HG03280 (cell line): ENCODE measurements at regions not wholly inside any gene's neighbourhood (a gene's known extent, or its start where the extent isn't known, plus 50 kb on each side); places are given as distances from the start of the nearest gene placed in this dataset.

Experiments used
- ATAC-seq: cut with Tn5 transposase; IDR thresholded peaks from one replicate; pipeline ENCODE4 v1.9.1; 2021; ENCODE audit warnings: mild to moderate bottlenecking, moderate library complexity; ENCODE audit not compliant: unreplicated experiment

DNA sequence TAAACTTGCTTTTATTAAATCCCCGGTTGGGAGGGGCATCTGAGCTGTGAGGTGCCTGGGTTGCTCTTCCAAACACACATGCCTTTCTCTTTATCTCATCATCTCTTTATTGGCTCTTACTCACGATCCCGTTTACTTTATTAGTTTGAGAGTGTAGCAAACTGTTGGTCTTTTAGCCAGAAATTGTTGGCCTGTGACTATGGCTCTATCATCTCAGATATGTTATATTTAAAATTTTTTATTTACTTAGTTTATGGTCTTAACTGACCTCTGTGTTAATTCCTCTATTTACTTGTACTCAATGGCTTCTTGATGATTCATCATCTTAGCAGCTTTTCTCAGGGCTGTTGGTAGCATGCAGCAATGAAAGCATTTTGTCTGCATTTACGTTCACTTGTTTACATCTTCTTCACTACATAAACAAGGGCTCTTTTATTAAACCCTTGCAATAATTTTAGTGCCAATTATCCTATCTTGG, 408.4 kb downstream of the HRH4 start:
- no peak for ATAC-seq

- ATAC-seq, result no peak
Observed at GRCh38 chr18:24869285-24869684, 408.8 kb downstream of the HRH4 start.

- no peak for ATAC-seq
Observed at GRCh38 chr18:24875286-24875685, 414.8 kb downstream of the HRH4 start.

GRCh38 chr18:24875777-24876176, 415.3 kb downstream of the HRH4 start:
- no peak for ATAC-seq

DNA sequence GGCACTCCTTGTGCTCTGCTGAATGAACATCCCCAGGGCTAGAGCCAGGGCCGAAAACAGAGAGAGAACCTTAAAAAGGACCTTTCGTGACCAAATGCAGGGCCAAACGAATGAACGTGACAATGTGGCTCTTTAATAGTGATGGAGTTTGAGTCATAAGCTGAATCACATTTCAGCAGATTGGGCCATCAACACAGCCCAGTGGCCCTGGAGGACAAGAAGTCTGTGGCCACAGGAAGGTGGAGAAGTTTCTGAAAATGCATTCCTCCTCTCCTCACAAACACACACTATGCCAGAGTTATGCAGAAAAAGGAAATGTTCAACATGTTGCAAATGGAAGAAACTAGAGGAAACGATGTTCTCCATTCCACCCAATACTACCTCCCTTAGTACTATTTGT, 415.8 kb downstream of the HRH4 start:
- no peak for ATAC-seq

DNA sequence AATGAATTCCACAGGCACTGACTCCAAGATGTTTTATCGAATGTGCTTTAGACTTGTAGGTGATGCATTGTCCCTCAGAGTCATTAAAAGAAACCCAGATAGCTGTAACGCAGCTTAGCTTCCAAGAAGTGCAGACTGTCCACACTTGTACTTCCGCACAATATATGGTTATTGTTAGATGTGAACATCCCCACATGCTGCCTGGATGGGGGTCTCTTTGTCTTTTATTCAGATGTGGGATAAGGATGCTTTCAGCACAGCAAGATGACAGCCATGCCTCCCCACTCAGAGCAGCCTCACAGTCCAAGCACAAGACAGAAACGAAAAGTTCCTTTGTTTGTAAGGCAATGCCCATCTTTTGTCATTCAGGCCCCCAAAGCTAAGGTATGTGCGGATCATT, 416.6 kb downstream of the HRH4 start:
- no peak for ATAC-seq

GRCh38 chr18:24877546-24877945, 417.1 kb downstream of the HRH4 start:
- ATAC-seq, result no peak

DNA sequence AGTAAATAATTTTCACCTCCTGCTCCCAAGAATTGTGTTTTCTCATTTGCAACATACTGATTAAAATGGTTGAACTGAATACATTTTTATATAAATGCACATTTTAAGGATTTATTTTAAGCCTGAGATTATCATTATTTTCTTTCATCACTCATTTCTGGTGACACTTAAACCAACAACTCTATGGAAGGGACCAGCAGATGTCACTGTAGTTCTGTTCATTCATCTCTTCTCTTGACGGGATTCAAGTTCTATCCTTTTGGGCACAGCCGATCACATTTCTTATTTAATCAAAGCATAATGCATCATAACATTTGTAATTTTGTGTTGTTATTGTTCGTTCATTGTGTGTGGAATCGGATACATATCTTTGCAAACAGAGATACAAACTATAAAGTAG, 417.9 kb downstream of the HRH4 start:
- no peak for ATAC-seq

DNA sequence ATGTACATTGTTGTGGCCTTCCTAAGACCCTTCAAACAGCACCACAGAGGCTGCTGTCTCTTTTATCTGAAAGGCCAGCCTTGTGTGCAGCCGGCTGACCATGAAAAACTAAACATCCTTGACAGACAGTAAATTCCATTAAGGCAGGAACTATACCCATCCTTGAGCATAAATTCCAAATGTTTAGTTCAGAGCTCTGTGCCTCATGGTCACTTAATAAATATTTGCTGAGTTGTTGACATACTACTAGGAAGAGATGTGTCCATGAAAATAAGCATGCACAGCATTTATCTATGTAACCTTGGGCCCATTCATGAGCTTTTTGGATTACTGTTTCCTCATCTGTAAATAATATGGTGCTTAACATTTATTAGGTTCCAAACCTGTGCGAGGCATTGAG, 424.8 kb downstream of the HRH4 start:
- ATAC-seq, result no peak

DNA sequence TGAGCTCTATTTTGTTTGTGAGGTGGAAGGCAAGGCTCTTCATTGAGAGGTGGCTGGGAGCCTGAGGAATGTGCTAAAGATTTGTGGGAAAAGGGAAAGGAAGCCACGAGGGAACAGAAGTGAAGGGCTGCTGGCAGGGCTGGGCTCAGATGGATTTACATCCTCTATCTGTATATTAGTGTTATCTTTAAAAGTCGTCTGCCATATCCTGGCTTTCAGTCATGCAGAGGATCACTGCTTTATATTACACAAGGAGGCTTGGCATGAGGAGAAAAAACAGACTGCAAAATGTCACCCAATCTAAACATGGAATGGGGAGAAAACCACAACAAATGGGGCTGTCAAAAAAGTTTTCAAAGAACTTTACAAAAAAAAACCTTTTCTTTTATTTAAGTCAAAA, 434.4 kb downstream of the HRH4 start:
- no peak for ATAC-seq

GRCh38 chr18:24897461-24897860, 437.0 kb downstream of the HRH4 start:
- no peak for ATAC-seq

- ATAC-seq, result no peak
Observed at GRCh38 chr18:24910221-24910620, 441.7 kb downstream of the ZNF521 start.

- no peak for ATAC-seq
Observed at GRCh38 chr18:24913507-24914170, 438.3 kb downstream of the ZNF521 start.

DNA sequence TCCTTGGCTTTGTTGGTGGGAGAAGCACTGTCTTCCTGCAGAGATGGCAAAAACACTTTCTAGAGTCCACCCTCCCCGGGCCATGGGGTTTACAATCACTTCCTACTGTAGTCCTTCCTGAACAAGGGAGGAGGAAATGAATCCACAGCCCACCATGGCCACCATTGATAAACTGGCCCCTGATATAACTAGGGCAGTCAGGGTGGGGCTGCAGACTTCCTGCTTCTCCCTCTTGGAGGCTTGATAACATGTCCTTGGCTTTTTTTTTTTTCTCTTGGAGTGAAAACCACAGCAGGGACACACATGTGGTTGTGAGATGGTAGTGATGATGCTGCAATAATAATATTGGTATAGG, 437.8 kb downstream of the ZNF521 start:
- ATAC-seq, result no peak

DNA sequence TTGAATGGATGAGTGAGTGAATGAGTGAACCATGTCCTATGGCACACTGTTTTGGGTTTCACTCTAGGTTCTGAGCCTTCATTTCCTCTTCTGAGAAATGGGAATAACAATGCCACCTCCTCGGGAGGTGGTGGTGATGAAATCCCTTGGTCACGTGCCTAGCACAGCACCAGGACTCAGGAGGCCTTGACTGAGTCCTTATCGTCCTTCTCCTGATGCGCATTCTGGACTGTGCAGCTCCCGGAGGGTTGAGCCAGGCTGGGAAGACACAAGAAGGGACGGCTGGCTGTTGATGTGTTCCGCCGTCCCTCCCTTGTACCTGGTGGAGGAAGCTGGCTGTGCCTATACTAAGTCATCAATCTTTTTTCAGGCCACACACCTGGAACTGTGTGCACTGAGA, 437.3 kb downstream of the ZNF521 start:
- ATAC-seq, result no peak

GRCh38 chr18:24915547-24915946, 436.4 kb downstream of the ZNF521 start:
- ATAC-seq, result no peak

GRCh38 chr18:24917767-24918166, 434.2 kb downstream of the ZNF521 start:
- no peak for ATAC-seq

DNA sequence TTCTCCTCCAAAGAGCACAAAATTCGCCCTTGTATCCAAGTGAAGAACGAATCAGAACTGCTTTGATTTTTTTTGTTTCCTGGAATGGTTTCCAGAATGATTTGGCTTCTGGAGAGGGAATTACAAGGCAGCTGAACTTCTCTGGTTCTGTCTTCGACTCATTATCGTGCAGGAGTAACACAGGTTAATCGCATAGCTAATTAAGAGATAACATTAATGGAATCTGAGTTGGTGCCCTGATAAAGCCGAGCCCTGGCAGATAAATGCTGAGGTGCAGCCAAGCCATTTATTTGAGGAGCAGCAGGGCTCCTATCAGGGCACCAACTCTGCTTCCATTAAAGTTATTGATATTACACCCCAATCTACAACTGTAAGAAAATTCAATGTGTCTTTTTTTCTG, 433.7 kb downstream of the ZNF521 start:
- no peak for ATAC-seq

DNA sequence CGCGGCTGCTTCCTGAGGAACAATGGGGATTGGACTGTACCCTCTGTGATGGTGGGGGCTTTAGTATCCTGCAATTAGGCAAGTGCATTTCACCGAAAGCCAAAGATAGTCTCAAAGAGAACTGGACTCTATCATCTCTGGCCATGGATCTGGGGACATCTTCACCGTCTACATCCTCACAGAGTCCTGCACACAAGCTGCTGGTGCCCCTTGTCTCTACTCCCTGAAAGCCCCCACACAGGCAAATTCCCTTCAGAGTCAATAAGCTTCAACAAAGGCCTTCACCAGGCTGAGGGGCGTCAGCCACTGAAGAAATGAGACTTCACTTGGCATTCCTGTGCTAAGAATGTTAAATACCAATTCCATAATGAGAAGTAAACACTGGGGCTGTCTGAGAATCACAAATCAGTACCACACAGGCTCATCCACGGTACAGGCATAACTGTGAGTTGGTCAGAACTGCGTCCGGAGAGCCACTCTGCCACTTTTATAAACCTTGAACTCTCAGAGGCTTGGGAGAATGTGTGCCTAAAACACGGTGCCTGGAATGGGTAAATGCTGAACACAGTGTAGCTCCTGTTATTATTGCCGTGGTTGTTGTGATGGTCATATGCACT, 432.7 kb downstream of the ZNF521 start:
- ATAC-seq, result no peak

GRCh38 chr18:24922491-24922890, 429.5 kb downstream of the ZNF521 start:
- peak; percentile 30 for ATAC-seq

DNA sequence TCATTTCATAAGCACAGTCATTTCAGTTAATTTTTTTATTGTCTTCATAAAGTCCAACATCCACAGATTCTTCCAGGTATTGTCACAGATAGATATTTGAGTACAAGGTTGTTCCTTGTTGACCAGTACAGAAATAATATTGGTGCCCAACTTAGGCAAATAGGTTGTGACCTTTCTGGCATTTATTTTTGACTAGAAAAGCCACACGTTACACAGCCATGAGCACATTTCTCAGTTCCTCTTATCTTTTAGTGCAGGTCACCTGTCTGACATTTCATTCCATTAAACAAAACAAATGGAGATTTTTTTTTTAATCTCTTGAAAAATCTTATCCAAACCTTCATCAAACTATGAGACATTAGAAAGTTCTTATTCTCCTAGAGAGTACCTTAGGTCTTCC, 428.8 kb downstream of the ZNF521 start:
- peak; percentile 89 for ATAC-seq

DNA sequence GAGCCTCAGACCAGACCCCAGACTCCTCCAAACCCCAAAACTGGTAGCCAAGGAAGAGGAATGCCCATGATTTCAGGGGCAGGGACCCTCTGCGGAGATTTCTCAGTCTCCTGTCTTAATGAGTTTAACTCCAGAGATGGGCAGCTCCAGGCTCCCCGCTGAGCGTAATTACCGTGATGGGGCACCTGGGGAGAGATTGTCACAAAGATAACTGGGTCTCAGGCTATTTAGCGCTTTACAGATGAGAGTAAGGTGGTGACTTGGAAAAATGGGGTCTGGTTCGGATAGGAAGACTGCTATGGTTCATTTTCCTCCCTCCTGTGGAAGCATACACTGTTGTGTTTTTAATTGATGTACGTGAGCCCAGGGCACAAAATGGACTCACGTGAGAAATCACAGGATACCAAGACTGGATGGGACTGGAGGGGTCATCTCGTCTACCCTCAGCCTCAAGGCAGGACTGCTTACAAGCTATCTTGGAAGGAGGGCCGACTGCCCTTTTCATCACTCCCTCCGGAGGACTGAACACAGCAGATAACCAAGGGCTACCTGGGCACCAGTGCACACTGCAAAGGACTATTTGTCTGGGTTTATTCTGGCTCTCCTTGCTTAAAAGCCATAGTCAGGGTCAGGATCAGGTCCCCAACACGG, 427.8 kb downstream of the ZNF521 start:
- no peak for ATAC-seq
